ENCODE measurements at regions not wholly inside any gene's neighbourhood (a gene's known extent, or its start where the extent isn't known, plus 50 kb on each side); places are given as distances from the start of the nearest gene placed in this dataset.

DNA sequence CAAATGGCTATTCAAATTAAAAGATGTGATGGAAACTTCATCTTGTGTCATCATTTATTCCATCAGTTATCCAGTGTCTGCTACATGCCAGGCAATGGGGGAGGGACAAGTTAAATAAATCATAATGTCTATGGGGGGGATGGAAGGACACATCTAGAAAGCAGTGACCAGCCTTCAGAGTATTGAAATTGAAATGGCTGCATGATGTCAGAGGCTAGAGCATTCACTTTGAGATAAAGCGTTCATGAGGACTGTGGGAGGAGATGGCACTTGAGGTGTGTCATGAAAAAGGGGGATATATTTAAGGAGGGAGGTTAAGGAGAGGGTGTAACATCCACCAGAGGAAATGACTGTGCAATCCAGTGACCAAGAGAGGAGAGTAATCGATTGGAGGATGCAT lies 50.6 kb downstream of the SLIT2 start:
- Histone ChIP-seq H3K9me2 (ENCODE audit: insufficient read depth, low read length) (no peaks in the 10 kb centered on the region), H3K4me2 (ENCODE audit: low read length) (no peak overlapping the region), H4K20me1 (ENCODE audit: insufficient read depth, low read length) (no peaks in the 10 kb centered on the region), H3K36me3 (ENCODE audit: insufficient read depth, low read length) (no peaks in the 10 kb centered on the region), H2AFZ (ENCODE audit: low read length) (no peak overlapping the region; the same call in 1 of the 2 replicates), H3K27ac (ENCODE audit: low read depth, low read length, poor library complexity, severe bottlenecking) (no peak overlapping the region), H3K4me3 (ENCODE audit: low read depth, low read length, poor library complexity, severe bottlenecking) (no peak overlapping the region), H3K4me1 (ENCODE audit: insufficient read depth, low read length, poor library complexity, severe bottlenecking) (no peaks in the 10 kb centered on the region), H3K79me2 (ENCODE audit: insufficient read depth, low read depth, low read length) (no peaks in the 10 kb centered on the region), H3K9me3 (ENCODE audit: low read length) (no peaks in the 10 kb centered on the region)
- no peak for DNase-seq (ENCODE audit: low spot score)
- no TSS peak for BruUV-seq (replicated peaks)
- CTCF ChIA-PET (ENCODE audit: unreplicated experiment): no interaction called here
- TF ChIP-seq EZH2phosphoT487 (IDR thresholded peaks at IDR 0.05; ENCODE audit: borderline replicate concordance, low read depth, low read length): no peak
- TF ChIP-seq, protein P1, sequence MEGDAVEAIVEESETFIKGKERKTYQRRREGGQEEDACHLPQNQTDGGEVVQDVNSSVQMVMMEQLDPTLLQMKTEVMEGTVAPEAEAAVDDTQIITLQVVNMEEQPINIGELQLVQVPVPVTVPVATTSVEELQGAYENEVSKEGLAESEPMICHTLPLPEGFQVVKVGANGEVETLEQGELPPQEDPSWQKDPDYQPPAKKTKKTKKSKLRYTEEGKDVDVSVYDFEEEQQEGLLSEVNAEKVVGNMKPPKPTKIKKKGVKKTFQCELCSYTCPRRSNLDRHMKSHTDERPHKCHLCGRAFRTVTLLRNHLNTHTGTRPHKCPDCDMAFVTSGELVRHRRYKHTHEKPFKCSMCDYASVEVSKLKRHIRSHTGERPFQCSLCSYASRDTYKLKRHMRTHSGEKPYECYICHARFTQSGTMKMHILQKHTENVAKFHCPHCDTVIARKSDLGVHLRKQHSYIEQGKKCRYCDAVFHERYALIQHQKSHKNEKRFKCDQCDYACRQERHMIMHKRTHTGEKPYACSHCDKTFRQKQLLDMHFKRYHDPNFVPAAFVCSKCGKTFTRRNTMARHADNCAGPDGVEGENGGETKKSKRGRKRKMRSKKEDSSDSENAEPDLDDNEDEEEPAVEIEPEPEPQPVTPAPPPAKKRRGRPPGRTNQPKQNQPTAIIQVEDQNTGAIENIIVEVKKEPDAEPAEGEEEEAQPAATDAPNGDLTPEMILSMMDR (conservative IDR thresholded peaks at IDR 0.05; ENCODE audit: low read length): no peak
- POLR2A ChIA-PET: no interaction called here
- intact Hi-C loops (cut with micrococcal nuclease; ENCODE audit: unreplicated experiment): loop anchor here (10.0 kb wide), 1 partner anchor 382 kb away; no protein-coding TSS in a partner anchor

DNA sequence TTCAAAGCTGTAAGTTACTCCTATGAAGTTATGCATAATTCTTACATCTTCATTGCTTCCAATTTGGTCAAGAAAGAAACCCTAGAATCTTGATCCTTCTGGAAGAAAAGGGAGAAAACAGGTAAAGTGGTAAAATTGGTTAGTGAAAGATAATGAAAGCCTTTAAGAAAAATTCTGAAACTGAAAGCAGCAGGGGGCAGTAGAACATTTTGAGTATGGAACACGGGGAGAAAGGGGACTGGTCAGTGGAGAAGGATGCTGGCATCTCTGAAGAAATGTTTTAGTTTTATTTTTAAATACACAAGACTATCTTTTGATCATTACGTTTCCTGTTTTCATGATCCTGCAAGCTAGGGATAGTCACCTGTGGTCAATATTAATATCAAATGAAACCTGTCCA lies 54.3 kb downstream of the SLIT2 start:
- POLR2A ChIA-PET: no interaction called here
- Histone ChIP-seq H3K9me3 (ENCODE audit: low read length) (no peaks in the 10 kb centered on the region), H3K4me2 (ENCODE audit: low read length) (no peak overlapping the region), H3K27ac (ENCODE audit: low read depth, low read length, poor library complexity, severe bottlenecking) (no peak overlapping the region), H2AFZ (ENCODE audit: low read length) (no peak overlapping the region), H4K20me1 (ENCODE audit: insufficient read depth, low read length) (no peaks in the 10 kb centered on the region), H3K4me3 (ENCODE audit: low read depth, low read length, poor library complexity, severe bottlenecking) (no peak overlapping the region), H3K9me2 (ENCODE audit: insufficient read depth, low read length) (no peaks in the 10 kb centered on the region), H3K4me1 (ENCODE audit: insufficient read depth, low read length, poor library complexity, severe bottlenecking) (no peaks in the 10 kb centered on the region), H3K79me2 (ENCODE audit: insufficient read depth, low read depth, low read length) (no peaks in the 10 kb centered on the region), H3K36me3 (ENCODE audit: insufficient read depth, low read length) (no peaks in the 10 kb centered on the region)
- TF ChIP-seq, protein P1 (conservative IDR thresholded peaks at IDR 0.05; ENCODE audit: low read length): peak; percentile 44; the same call in 1 of the 2 replicates
- no peak for TF ChIP-seq EZH2phosphoT487 (IDR thresholded peaks at IDR 0.05; ENCODE audit: borderline replicate concordance, low read depth, low read length)
- CTCF ChIA-PET (ENCODE audit: unreplicated experiment): no interaction called here
- DNase-seq (ENCODE audit: low spot score): no peak
- BruUV-seq (replicated peaks): no TSS peak
- intact Hi-C loops (cut with micrococcal nuclease; ENCODE audit: unreplicated experiment): loop anchor here (10.0 kb wide), 1 partner anchor 379 kb away; no protein-coding TSS in a partner anchor

DNA sequence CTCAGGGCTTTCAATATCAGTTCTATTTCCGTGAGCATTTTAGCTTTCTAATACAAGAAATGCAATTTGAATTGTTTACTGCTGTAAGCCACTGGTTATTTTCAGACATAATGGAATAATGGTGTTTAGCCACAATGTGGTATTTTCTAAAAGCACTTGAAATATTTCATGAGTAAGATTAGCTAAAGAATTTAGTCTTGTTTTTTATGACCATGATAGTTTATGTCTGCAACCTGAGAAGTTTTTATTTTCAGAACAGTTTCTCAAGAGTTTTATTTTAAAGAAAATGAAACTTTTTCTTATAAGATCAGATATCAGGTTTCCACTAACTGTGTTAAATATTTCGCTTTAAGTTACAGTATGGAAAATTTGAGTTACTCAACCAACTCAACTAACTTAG lies 60.2 kb downstream of the SLIT2 start:
- DNase-seq (ENCODE audit: low spot score): no peak
- Histone ChIP-seq H3K4me3 (ENCODE audit: low read depth, low read length, poor library complexity, severe bottlenecking) (no peak overlapping the region), H3K27ac (ENCODE audit: low read depth, low read length, poor library complexity, severe bottlenecking) (no peak overlapping the region), H3K9me3 (ENCODE audit: low read length) (no peaks in the 10 kb centered on the region), H3K36me3 (ENCODE audit: insufficient read depth, low read length) (no peaks in the 10 kb centered on the region), H3K4me2 (ENCODE audit: low read length) (no peak overlapping the region), H4K20me1 (ENCODE audit: insufficient read depth, low read length) (no peaks in the 10 kb centered on the region), H3K79me2 (ENCODE audit: insufficient read depth, low read depth, low read length) (no peaks in the 10 kb centered on the region), H3K4me1 (ENCODE audit: insufficient read depth, low read length, poor library complexity, severe bottlenecking) (no peaks in the 10 kb centered on the region), H3K9me2 (ENCODE audit: insufficient read depth, low read length) (no peaks in the 10 kb centered on the region), H2AFZ (ENCODE audit: low read length) (no peak overlapping the region)
- intact Hi-C loops (cut with micrococcal nuclease; ENCODE audit: unreplicated experiment): no loop called here
- no TSS peak for BruUV-seq (replicated peaks)
- ChIA-PET POLR2A (interaction anchor here (0.6 kb wide), 2 partner anchors 409 to 1960 kb away, joined by 3 read pairs; no protein-coding TSS in a partner anchor), CTCF (ENCODE audit: unreplicated experiment) (no interaction called here)
- TF ChIP-seq, protein P1 (conservative IDR thresholded peaks at IDR 0.05; ENCODE audit: low read length): no peak
- no peak for TF ChIP-seq EZH2phosphoT487 (IDR thresholded peaks at IDR 0.05; ENCODE audit: borderline replicate concordance, low read depth, low read length)

Measured in OCI-LY7 (cell line).